Heart right ventricle (tissue), 16 donors: ENCODE measurements at regions not wholly inside any gene's neighbourhood (a gene's known extent, or its start where the extent isn't known, plus 50 kb on each side); places are given as distances from the start of the nearest gene placed in this dataset.

Source experiments
- ATAC-seq, 8 donors: fragments of 200-7000 bp; cut with Tn5 transposase; one replicate each; pipeline ENCODE4 v1.9.1; 2020; ENCODE audit warnings: mild to moderate bottlenecking in 8 of 8, moderate library complexity in 8 of 8, moderate number of reproducible peaks in 1 of 8
- DNase-seq, 2 donors: peaks; one replicate each; pipeline ENCODE4 v3.0.0-alpha.2; 2020
- H3K27ac ChIP-seq, 10 donors: fragments of 200-600 bp; sonication (generic) in 2 of 10; one replicate each; pipeline versions ENCODE4 v1.5.0 to v1.8.0; 2020 to 2022; ENCODE audit warnings: mild to moderate bottlenecking in 3 of 10
- H3K27me3 ChIP-seq, 7 donors: fragments of 200-600 bp; one replicate each; pipeline ENCODE4 v1.8.0; 2021 to 2022; ENCODE audit warnings: mild to moderate bottlenecking in 2 of 7
- H3K36me3 ChIP-seq, 9 donors: fragments of 200-600 bp; sonication (generic) in 1 of 9; one replicate each; pipeline versions ENCODE4 v1.5.0 to v1.8.0; 2020 to 2022; ENCODE audit warnings: mild to moderate bottlenecking in 2 of 9
- H3K4me1 ChIP-seq, 9 donors: fragments of 200-600 bp; sonication (generic) in 1 of 9; one replicate each; pipeline versions ENCODE4 v1.5.0 to v1.8.0; 2020 to 2022; ENCODE audit warnings: mild to moderate bottlenecking in 4 of 9
- H3K4me3 ChIP-seq, 10 donors: fragments of 200-600 bp; sonication (generic) in 2 of 10; one replicate each; pipeline versions ENCODE4 v1.5.0 to v1.8.0; 2020 to 2022; ENCODE audit warnings: mild to moderate bottlenecking in 7 of 10, moderate library complexity in 2 of 10
- H3K9me3 ChIP-seq, 11 donors: fragments of 200-600 bp in 10 of 11; sonication (generic) in 2 of 11; one replicate each; pipeline versions ENCODE4 v1.5.0 to v1.8.0; 2013 to 2022; ENCODE audit warnings: mild to moderate bottlenecking in 2 of 11, control low read depth in 1 of 11, moderate library complexity in 1 of 11
- WGBS, 2 donors: extraction: QIAGEN DNeasy Blood & Tissue Kit; methylation state at CpG; one replicate each; pipeline ENCODE4 v1.1.7; 2013; ENCODE audit warnings: inconsistent platforms in 1 of 2; 5-methylcytosine and 5-hydroxymethylcytosine counted together
- intact Hi-C, 10 donors: fragments of 100-400 bp; cut with DNase I; formaldehyde crosslinking; loops; one replicate each; pipeline versions ENCODE4 v1.11.1 to v1.14.2; 2022
- TF ChIP-seq, protein P1 (sequence below), 9 donors: fragments of 200-600 bp; sonication (generic) in 2 of 9; IDR thresholded peaks; one replicate each; pipeline versions ENCODE4 v1.5.0 to v1.8.0; 2021 to 2022; ENCODE audit warnings: antibody characterized with exemption in 9 of 9, mild to moderate bottlenecking in 5 of 9, moderate library complexity in 1 of 9
- donor health status: Arrhythmogenic right ventricular cardiomyopathy.
- donor health status: ischemic (EF 13 %, LVEDD 7.1; RV severe dilation, severe dysfunction).
- donor health status: healthy with polysubstance abuse.
- donor health status: DM: no; HTN: yes; CAD: no.
- donor health status: DM: no; HTN: no; CAD: no.
- donor health status: ischemic (EF 25% LVEDD 6.9; RV normal size, moderate dysfunction).
- donor health status: ischemic (EF 25% LVEDD 5.7; RV mildly dilated, moderate dysfunction).
- donor health status: healthy.
- donor health status: DM: yes; HTN: yes; CAD: no.
- donor health status: Ischemic cardiomyopathy.
- donor health status: ischemic (EF 35%, LVEDD 5.7; RV mildly dilated, moderate dysfunction).
- donor health status: nonischemic (EF 11% LVEDD 7.7; RV severe dilation, severe dysfunction).
- donor health status: DM: yes; HTN: yes; CAD: no.
- donor health status: PGD.
- donor health status: ischemic (EF 29% LVEDD 5.4; RV normal size, mild dysfunction).
- donor health status: nonischemic (EF 23%, LVEDD 6.1; RV moderate dilation, normal function).

DNA sequence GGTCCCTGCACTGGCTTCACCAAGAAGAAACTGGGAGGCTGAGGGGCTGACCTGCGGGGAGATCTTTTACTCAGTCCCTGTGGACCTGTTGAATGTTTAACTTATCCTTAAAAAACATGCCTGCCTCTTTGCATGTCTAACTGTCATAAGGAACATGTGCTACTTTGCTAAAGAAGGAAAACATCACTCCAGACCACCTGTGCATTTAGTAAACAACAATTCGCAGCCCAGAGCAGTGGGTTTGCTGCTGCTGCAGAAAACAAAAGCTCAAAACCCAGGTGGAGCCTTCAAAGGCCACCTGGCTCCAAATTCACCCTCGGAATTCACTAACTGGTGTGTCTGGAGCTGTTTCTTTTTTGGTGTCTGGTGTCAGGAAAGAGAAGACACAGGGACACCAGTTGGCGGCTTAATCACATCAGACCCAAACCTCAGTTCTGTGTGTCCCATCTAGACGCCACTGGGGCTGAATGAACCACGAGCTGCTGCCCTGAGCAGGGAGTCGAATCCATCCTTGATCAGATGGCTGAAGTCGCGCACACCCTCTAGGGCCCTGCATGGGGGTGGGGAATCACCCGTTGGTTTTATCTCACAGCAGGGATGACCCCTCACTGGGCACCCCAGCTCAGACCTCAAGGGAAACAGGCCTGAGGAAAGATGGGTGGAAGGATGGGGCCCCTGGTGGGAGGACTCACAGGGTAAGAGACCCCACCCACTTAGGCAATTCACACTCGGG, 344.3 kb downstream of the PREX1 start:
- Histone ChIP-seq H3K4me3 (no peak overlapping the region), H3K9me3 (no peaks in the 10 kb centered on the region), H3K27me3 (peaks cover 0 to 46% (median 26%) of the 10 kb centered on the region in 7 donors), H3K36me3 (no peaks in the 10 kb centered on the region), H3K27ac (no peak overlapping the region), H3K4me1 (no peaks in the 10 kb centered on the region)
- intact Hi-C loops, result no loop called here
- no peak for ATAC-seq
- DNase-seq, result no peak
- 66 to 67% methylated on average over 11 of the region's 11 CpGs for WGBS, 2 donors
- TF ChIP-seq, protein P1, sequence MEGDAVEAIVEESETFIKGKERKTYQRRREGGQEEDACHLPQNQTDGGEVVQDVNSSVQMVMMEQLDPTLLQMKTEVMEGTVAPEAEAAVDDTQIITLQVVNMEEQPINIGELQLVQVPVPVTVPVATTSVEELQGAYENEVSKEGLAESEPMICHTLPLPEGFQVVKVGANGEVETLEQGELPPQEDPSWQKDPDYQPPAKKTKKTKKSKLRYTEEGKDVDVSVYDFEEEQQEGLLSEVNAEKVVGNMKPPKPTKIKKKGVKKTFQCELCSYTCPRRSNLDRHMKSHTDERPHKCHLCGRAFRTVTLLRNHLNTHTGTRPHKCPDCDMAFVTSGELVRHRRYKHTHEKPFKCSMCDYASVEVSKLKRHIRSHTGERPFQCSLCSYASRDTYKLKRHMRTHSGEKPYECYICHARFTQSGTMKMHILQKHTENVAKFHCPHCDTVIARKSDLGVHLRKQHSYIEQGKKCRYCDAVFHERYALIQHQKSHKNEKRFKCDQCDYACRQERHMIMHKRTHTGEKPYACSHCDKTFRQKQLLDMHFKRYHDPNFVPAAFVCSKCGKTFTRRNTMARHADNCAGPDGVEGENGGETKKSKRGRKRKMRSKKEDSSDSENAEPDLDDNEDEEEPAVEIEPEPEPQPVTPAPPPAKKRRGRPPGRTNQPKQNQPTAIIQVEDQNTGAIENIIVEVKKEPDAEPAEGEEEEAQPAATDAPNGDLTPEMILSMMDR (IDR thresholded peaks at IDR 0.05), result no peak

DNA sequence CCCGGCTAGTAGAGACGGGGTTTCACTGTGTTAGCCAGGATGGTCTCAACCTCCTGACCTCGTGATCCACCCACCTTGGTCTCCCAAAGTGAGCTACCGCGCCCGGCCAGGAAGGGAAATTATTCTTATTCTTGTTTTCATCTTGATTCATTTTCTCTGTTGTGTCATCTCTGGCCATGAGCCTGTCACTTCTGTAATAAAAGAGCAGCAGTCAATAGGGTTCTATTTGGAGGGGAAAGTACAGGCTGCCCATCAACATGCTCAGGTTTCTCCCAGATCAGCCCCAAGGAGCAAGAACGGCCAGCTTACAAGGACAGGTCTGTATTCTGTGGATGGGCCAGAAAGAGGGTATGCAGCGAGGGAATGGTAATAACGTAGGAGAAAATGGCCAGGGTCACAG, 345.0 kb downstream of the PREX1 start:
- WGBS, 2 donors, result 81 to 90% methylated on average over 9 of the region's 9 CpGs

DNA sequence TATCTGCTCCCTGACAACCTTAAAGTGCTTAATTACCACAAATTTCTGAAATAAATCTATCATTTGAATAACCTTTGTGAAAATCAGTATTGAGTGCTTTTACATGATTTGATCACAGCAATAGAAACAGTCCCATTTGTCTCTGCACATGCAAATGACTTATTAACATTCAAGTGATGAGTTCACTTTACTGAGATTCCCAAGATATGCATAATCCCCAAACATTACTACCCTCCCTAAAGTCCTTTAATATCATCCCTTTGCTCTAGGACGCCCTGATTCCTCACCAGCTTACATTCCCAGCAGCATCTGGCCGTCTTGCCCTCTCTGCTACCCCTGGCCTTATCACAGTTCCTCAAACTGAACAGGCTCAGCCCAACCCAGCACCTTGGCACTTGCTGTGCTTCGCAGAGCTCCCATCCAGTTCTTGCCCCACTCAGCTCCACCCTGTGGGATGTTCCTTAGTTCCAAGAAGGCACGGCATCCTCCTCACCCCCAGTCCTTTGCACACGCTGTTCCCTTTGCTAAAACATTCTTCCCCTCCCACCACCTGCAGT, 347.5 kb downstream of the PREX1 start:
- peaks cover 0 to 2% (median 0%) of the 10 kb centered on the region in 9 donors for H3K4me1 ChIP-seq
- DNase-seq, result no peak
- peaks cover 0 to 54% (median 36%) of the 10 kb centered on the region in 7 donors for H3K27me3 ChIP-seq
- 66 to 67% methylated on average over 5 of the region's 5 CpGs for WGBS, 2 donors
- TF ChIP-seq, protein P1 (IDR thresholded peaks at IDR 0.05), result no peak
- H3K4me3 ChIP-seq, result no peak overlapping the region
- H3K36me3 ChIP-seq, result no peaks in the 10 kb centered on the region
- no peak for ATAC-seq
- intact Hi-C loops, result no loop called here
- H3K27ac ChIP-seq, result no peak overlapping the region
- H3K9me3 ChIP-seq, result no peaks in the 10 kb centered on the region

More for the DNA sequence above, 345.0 kb downstream of the PREX1 start:
- Histone ChIP-seq H3K9me3 (no peaks in the 10 kb centered on the region), H3K36me3 (no peaks in the 10 kb centered on the region), H3K4me1 (no peaks in the 10 kb centered on the region), H3K4me3 (no peak overlapping the region), H3K27me3 (peaks cover 0 to 52% (median 30%) of the 10 kb centered on the region in 7 donors), H3K27ac (no peak overlapping the region)
- intact Hi-C loops, result no loop called here
- no peak for DNase-seq
- TF ChIP-seq, protein P1 (IDR thresholded peaks at IDR 0.05), result no peak
- no peak for ATAC-seq

DNA sequence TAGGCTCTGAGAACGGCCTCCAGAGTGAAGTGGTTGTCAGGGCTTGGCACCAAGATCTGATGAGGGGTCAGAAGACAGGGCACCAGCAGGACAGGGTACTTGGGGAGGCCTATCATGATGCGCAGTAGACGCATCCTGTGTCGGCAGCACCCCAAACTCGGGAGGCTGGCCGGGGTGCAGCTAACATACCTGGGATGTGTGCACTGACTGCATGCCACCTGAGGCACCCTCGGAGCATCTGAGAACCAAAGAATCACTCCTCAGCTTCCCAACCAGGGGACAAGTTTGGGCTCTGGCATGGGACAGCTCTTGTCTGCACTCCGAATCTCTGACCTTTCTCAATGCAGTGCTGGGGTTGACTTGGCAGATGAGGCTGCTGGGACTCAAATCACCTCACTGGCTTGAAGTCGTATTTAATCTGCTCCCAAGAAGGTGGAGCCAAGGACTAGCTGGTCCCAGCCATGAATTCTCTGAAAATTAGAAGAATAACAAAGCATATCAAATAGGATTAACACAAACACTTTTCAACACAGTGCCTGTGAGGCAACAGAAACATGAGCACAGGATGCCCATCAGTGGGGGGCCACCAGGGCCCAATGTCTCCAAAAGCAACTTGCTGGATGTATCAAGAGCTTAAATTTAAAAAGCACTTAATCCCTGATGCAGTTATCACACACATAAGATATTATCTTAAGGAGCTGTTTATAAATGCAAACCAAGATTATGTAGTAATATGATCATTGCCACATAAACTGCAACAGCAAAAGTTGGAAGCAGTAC, 348.8 kb downstream of the PREX1 start:
- no peak for DNase-seq
- 78 to 86% methylated on average over 9 of the region's 9 CpGs for WGBS, 2 donors

More for the DNA sequence above, 348.8 kb downstream of the PREX1 start:
- H3K4me3 ChIP-seq, result no peak overlapping the region
- H3K4me1 ChIP-seq, result peaks cover 0 to 2% (median 0%) of the 10 kb centered on the region in 9 donors
- no peak overlapping the region for H3K27ac ChIP-seq
- ATAC-seq, result no peak
- H3K36me3 ChIP-seq, result no peaks in the 10 kb centered on the region
- intact Hi-C loops, result no loop called here
- H3K27me3 ChIP-seq, result peaks cover 0 to 64% (median 38%) of the 10 kb centered on the region in 7 donors
- TF ChIP-seq, protein P1 (IDR thresholded peaks at IDR 0.05), result no peak
- no peaks in the 10 kb centered on the region for H3K9me3 ChIP-seq
